ENCODE measurements at regions not wholly inside any gene's neighbourhood (a gene's known extent, or its start where the extent isn't known, plus 50 kb on each side); places are given as distances from the start of the nearest gene placed in this dataset.

DNA sequence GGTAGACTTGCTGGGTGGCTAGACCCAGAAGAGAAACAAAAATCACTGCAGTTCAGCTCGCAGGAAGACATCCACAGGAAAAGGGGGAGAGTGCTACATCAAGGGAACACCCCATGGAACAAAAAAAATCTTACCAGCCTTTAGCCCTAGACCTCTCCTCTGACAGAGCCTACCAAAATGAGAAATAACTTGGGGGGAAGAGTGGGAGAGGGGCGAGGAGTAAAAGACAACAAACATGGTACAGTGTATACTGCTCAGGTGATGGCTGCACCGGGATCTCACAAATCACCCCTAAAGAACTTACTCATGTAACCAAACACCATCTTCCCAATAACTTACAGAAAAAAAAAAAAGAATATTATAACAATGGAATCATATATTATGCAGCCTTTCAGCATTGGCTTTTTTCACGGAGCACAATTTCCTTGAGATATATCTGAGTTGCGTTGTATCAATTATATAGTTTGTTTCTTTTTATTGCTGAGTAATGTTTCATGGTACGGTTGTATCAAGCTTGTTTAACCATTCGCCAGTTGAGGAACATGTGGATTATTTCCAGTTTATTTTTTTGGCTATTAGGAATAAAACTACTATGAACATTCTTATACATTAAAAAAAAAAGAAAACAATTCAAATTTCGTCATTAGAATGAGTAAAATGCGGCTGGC, 90.9 kb downstream of the ZNF280B start:
- no peak for DNase-seq

DNA sequence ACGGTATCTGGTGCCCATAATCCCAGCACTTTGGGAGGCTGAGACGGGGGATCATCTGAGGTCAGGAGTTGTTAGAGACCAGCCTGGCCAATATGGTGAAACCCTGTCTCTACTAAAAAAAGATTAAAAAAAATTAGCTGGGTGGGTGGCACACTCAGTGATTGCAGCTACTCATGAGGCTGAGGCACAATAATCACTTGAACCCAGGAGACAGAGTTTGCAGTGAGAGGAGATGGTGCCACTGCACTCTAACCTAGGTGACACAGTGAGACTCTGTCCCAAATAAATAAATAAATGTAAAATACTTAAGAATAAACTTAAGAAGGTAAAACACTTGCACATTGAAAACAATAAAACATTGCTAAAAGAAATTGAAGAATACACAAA, 90.4 kb downstream of the ZNF280B start:
- no peak for DNase-seq

DNA sequence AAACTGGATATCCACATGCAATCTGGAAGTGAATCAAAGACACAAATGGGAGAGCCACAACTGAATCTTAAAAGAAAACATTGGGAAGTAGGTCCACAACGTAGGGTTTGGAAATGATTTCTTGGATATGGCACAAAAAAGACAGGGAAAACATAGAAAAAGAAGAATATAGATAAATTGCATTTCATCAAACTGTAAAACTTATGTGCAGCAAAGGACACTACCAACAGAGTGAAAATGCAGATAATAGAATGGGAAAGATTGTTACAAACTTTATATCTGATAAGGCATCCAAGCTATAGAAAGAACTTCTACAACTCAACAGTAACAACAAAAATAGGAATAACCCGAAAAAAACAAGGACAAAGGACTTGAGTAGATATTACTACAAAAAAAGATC, 89.6 kb downstream of the ZNF280B start:
- DNase-seq, result no peak

DNA sequence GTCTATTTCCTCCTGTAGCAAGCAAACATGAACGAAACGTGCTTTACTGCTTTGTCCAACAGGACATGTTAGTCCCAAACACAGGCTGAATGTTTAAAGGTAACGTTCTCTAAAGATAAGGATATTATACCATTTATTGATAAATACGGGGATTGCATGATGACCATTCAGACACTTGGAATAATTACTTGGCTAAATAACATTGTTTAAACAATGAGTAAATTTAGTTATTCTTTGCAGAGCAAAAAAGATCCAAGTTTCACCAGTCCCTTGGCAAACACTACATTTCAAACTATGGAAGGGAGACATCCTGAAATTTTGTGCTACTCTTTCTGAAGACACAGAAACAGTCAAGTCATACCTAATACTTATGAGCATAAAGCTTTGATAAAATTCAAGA, 88.0 kb downstream of the ZNF280B start:
- no peak for DNase-seq

DNA sequence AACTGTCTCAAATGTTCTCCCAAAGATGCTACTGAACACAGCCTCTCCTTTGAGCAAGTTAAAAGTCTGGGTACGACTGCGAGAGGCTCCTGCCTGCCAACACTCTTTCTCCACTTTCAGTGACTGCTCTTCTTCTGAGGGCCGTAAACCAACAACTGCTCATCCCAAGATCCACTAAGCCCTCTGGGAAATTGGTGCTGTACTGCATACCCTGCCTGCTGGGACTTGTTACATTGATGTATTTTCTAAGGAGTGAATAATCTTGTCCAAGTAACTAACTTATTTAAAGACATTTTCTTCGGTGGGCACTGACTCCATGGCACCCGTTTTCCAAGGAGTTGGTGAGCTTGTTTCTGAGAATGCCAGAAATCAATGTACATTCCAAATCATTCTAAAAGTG, 87.2 kb downstream of the ZNF280B start:
- DNase-seq, result no peak

DNA sequence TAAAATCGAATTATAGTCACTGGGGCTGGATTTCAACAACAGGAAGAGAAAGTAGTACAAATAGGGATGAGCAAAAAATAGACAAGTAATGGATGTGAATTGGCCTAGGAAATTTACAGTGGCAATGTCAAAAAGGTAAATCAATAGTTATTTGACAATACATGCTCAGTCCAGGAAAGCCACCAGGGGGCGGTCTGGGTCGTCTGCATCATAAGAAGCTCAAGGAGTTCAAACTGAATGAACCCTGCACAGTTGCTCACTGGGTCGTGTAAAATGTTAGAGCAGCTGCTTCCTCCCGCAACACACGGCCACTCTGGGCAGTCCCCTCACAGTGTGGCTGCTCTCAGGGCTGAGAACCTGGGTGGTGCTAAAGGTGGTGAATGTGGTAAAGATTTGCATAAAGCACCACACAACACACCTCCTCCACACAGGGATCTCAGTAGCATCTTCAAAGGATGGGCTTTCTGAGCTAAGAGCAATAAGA, 85.9 kb downstream of the ZNF280B start:
- DNase-seq, result peak in 29 of 56 donors; percentile 4 to 75 (median 23)

DNA sequence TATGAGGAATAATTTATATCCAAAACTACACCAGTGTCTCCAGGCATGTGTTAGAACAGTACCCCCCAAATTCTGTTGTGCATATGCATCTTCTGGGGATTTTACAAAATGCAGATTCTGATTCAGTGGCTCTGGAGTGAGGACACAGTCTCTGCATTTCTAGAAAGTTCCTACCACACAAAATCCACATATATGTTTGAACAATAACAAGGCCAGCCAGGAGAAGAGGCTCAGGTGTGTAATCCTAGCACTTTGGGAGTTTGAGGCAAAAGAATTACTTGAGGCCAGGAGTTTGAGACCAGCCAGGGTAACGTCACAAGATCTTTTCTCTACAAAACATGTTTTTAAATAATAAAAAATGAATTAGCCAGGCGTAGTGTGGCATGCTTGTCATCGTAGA, 84.9 kb downstream of the ZNF280B start:
- no peak for DNase-seq

DNA sequence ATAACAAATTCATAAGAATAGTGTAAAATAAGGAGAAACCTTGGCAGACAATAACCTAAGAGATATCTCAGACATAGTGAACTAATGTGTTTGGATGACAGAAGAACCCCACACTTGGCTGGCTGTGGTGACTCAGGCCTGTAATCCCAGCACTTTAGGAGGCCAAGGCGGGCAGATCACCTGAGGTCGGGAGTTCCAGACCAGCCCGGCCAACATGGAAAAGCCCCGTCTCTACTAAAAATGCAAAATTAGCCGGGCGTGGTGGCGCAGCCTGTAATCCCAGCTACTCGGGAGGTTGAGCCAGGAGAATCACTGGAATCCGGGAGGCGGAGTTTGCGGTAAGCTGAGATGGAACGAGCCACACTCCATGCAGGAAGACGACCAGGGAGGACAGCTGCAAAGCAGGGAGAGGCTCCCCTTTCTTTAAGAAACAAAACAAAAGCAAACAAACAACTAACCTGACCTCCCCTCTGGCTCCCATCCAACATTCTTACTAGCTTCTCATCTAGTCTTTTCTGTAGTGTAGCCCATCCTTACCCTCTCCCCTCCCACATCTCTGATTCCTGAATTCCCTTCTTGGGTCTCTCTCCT, 84.2 kb downstream of the ZNF280B start:
- DNase-seq, result no peak

DNA sequence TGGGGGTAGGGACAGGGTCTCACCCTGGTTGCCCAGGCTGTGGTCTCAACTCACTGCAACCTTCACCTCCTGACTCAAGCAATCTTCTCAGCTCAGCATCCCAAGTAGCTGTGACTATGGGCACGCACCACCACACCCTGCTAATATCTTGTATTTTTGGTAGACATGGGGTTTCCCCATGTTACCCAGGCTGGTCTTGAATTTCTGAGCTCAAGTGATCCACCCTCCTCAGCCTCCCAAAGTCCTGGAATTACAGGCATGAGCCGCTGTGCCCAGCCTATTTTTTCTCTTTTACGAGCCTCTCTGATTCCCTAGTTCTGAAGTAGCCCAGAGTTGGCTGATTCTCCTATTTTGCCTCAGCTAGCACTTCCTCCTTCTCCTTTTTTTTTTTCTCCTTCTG, 83.6 kb downstream of the ZNF280B start:
- DNase-seq, result no peak

DNA sequence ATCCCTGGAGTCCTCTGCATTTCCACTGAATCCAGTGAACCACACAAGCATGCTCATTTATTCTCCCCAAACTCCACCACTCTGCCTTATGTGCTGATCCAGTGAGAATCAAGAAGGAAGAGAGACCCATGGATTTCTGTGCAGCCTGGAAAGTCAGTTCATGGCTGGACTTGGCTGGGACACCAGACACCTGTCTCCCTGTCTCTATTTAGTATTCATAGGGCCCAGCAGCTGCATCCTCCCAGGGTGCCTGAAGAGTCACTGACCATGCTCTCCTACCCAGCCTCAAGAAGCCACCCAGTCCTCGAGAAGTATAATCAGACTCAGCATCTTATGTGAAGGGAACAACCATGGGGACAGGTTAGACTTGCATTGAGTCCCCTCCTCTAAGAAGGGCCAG, 83.2 kb downstream of the ZNF280B start:
- no peak for DNase-seq

DNA sequence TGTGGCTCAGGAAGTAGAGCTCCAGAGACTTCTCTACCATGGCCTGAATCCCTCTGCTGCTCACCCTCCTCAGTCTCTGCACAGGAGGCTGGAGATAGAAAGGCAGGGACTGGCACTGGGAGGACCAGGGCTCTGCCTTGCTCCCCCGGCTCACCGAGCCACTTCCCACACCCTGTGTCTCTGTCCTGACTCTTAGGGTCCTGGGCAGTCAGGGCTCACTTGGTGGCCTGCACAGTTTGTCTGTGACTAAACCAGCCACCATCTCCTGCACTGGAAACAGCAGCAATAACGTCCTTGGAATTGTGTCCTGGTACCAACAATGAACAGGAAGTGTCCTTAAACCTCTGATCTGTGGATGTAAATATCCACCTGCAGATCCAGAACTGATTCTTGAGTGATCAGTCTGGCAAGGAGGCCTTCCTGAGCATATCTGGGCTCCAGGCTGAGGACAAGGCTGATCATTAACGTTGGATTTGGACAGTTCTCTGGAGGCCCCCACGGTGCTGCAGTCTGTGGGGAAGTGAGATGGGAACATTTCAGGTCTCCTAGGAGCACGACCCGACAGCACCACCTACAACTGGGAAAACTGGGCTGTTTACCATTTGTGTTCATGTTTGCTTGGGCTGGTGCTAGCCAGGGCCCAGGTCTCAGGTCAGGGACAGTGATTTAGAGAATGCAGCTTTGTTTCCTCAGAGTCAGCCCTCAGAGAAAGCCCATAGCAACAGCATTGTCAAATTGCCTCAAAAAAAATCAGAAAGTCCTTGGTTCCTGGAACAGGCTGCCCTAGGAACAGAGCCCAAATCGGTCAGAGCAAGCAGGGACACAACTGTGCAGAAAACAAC, 82.5 kb downstream of the ZNF280B start:
- DNase-seq, result no peak

DNA sequence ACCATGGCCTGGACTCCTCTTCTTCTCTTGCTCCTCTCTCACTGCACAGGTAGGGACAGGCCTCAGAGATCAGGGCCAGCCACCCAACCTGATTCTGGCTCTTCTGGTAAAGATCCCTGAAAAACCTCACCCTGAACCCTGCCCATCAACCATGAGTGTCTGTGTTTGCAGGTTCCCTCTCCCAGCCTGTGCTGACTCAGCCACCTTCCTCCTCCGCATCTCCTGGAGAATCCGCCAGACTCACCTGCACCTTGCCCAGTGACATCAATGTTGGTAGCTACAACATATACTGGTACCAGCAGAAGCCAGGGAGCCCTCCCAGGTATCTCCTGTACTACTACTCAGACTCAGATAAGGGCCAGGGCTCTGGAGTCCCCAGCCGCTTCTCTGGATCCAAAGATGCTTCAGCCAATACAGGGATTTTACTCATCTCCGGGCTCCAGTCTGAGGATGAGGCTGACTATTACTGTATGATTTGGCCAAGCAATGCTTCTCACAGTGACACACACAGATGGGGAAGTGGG, 80.9 kb downstream of the ZNF280B start:
- peak in 4 of 56 donors; percentile 10 to 13 (median 12) for DNase-seq

DNA sequence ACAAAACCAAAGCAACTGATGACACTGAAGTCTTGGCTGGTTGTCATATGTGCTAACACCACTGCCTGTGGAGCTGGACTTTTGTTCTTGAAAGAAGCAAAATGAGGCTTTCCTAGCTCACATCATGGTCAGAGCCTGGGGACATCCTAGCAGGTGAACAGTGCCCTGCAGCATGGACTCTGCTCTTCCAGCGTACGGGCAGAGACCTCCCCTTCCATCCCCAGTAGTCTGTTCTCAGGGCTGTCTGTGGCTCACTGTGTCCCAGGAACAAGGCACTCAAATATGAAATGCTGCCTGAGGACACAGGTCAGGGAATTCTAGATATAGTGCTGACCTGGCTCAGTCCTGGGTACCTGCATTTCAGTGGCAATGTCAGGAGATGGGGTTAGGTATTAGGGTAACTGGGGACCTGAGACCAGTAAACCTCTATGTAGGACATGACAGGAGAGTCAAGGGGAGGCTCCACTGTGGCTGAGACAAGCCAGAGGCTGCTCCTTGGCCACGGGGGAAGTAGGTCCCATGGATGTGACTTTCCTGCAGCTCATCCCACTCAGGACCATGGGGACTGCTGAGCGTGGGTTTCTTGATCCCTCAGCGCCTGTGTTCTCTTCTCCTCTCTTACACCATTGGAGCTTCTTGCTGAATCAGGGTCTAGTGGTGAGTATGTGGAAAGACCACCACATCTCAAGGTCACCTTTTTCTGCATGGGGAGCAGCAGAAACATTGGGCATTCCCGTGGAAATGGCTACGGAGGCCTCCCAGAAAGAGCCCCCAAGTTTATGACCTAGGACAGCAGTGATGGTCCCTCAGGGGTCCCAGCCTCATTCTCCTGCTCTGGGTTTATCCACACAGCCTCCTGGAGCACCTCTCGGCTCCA, 80.1 kb downstream of the ZNF280B start:
- no peak for DNase-seq

DNA sequence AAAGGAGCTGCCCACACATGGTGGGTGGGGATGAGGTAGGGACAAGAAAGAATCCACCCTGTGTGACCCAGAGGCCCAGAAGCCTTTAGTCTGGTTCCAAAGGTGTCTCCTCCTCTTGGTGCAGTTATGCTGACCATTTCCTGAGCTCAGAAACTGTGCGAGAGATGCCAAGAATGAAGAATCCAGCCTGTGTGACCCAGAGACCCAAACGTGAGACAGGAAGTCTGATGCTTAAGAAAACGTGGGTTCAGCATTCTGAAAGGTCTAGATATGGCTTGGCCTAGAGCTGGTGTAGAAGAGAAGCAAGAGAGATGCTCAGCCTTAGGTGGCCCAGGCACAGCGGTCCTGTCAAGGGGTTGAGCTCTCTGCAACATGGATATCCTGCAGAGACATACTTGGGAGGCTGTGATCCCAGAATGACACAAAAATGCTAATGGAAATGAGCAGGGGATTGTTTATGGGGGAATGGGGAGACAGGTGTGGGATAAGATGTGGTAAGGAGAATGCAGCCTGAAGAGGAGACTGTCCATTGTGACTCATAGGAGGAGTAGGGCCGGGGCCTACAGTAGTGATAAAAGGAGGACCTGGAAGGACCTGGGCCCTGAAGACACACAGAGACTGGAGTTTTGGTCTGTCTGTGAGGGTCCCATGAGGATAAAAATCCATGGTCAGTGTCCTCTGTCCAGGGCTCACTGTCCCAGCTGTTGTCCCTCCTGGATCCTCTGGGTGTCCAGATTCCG, 79.0 kb downstream of the ZNF280B start:
- no peak for DNase-seq

DNA sequence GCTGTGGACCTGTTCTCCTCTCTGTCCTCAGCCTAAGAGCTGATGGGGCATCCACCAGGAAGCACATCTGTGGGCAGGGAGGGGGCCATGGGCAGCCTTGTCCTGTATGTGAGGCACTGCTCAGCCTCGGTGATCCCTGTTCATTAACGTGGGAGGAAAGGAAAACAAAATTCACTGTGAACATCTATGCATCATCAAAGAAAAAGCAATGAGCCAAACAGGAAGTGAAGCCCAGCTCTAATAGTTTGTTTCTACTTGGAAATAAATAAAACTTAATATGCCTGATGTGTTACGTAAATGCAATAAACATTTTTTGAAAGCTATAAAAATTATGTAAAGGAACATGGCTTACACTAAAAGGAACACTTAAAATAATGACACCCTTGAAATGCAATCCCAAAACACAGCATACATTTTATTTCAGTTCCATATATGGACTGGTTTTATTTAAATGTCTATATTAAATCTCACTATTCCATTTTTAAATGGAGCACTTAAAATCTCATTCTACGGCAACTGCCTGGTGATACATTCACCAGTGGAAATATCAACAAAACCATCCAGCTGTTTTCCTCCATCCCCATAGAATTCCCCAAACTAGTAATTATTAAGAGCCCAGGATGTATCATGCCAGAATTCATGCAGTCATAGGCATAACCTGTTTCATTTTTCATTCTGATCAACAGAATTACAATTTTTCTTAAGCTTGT, 78.3 kb downstream of the ZNF280B start:
- no peak for DNase-seq

DNA sequence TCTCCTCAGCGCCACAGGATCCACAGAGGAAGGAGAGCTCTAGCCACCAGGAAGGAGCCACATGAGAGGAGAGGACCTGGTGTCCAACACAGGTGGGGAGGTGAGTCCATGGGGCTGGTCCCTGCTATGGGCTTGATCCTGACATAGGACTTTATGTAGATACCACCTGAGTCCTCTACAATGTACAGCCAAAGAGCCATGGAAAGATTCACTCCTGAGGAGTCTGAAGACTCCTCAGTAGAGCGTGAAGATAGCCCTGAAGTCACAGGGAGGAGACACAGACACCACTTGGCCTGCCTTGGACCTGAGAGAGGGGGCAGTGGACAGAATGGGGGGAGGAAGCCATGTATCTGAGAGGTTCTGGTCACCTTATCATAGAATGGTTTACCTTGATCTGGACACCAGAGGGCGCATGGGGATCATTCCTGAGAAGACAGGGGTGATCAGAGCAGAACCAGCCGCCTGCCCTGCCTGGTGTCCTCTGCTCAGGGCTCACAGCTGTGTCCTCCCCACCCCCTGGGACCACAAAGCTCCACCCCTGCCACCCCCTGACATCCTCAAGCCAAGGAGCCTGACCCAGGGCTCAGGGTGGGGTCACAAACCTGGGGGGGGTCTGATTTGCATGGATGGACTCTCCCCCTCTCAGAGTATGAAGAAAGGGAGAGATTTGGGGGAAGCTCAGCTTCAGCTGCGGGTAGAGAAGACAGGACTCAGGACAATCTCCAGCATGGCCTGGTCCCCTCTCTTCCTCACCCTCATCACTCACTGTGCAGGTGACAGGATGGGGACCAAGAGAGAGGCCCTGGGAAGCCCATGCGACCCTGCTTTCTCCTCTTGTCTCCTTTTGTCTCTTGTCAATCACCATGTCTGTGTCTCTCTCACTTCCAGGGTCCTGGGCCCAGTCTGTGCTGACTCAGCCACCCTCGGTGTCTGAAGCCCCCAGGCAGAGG, 77.0 kb downstream of the ZNF280B start:
- peak in 25 of 56 donors; percentile 4 to 63 (median 17) for DNase-seq

DNA sequence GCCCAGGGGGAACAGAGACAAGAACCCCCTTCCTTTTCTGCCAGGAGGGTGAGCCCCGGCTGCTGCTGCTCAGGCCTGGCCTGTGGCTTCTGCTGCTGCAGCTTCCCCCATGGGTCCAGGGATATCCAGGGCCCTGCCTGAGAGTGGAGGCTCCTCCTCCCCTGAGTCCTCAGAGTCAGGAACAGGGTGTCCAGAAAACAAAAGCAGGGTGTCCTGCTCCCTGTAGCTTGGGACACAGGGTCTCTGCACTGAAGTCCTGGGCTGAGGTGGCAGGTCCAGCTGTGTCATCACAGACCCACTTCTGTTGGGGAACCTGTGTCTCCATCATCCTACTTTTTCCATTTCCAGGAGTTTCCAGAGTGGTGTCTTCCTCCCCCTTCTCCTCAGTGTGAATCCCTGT, 76.1 kb downstream of the ZNF280B start:
- no peak for DNase-seq

DNA sequence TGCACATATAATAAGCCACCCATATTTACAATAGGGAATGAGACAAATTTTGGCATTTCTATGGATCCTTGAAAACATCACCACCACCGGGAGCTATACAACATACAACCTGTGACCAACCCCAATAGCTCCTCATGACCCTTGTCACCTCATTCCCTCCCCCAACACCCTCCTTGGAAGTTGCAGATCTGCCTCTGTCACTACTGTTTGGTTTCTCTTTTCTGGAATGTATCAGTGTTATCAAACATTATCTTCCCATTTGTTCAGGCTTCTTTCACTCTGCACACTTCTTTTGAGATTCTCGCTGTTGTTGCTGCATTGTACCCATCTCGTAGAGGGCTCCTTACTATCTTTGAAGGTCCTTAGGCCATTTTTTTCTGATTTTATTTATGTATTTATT, 75.6 kb downstream of the ZNF280B start:
- DNase-seq, result no peak

DNA sequence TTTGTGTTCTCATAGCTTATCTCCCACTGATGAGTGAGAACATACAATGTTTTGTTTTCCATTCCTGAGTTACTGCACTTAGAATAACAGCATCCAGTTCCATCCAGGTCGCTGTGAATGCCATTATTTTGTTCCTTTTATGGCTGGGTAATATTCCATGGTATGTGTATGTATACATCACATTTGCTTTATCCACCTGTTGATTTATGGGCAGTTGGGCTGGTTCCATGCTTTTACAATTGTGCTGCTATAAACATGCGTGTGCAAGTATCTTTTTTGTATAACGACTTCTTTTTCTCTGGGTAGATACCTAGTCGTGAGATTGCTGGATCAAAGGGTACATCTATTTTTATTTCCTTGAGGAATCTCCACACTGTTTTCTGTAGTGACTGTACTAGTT, 74.8 kb downstream of the ZNF280B start:
- DNase-seq, result no peak

Measured in nucleus accumbens (tissue), 56 donors.